SJCRH30 (cell line): ENCODE measurements at regions not wholly inside any gene's neighbourhood (a gene's known extent, or its start where the extent isn't known, plus 50 kb on each side); places are given as distances from the start of the nearest gene placed in this dataset.
"Not testable (repeated sequence)": the region's sequence is repeated elsewhere in the genome, so short reads cannot be mapped to it uniquely, and the experiment has no call there.

Experiments used
- DNase-seq, 2 experiments: peaks; one replicate each; pipeline ENCODE4 v3.0.0-alpha.2; 2015 to 2020
- H3K27ac ChIP-seq: fragments of 250-450 bp; sonication (Bioruptor Pico); 2 replicates; pipeline ENCODE4 v1.5.1; 2020; ENCODE audit warnings: mild to moderate bottlenecking, moderate library complexity
- H3K27me3 ChIP-seq: fragments of 250-450 bp; sonication (Bioruptor Pico); 2 replicates; pipeline ENCODE4 v1.5.1; 2020; ENCODE audit warnings: mild to moderate bottlenecking, moderate library complexity
- H3K36me3 ChIP-seq: fragments of 250-450 bp; sonication (Bioruptor Pico); 2 replicates; pipeline ENCODE4 v1.5.1; 2020; ENCODE audit warnings: mild to moderate bottlenecking, moderate library complexity
- H3K4me1 ChIP-seq: fragments of 250-450 bp; sonication (Bioruptor Pico); 2 replicates; pipeline ENCODE4 v1.5.1; 2020; ENCODE audit warnings: mild to moderate bottlenecking, moderate library complexity
- H3K4me3 ChIP-seq: fragments of 250-450 bp; sonication (Bioruptor Pico); 2 replicates; pipeline ENCODE4 v1.5.1; 2020; ENCODE audit warnings: mild to moderate bottlenecking, moderate library complexity
- H3K9me3 ChIP-seq: fragments of 250-450 bp; sonication (Bioruptor Pico); replicated peaks from 2 replicates; pipeline ENCODE4 v1.5.1; 2020; ENCODE audit warnings: mild to moderate bottlenecking, moderate library complexity

GRCh38 chr14:55780156-55780946 lies 200.3 kb downstream of the KTN1 start:
- Histone ChIP-seq H3K27me3 (no peaks in the 10 kb centered on the region), H3K27ac (no peak overlapping the region), H3K4me3 (no peak overlapping the region), H3K4me1 (peaks cover 11% of the 10 kb centered on the region; the same call in 1 of the 2 replicates), H3K9me3 (peaks cover 3% of the 10 kb centered on the region; the same call in 1 of the 2 replicates), H3K36me3 (no peaks in the 10 kb centered on the region)
- peak; percentile 39 to 47 for DNase-seq

- Histone ChIP-seq H3K4me3 (no peak overlapping the region), H3K9me3 (peaks cover under 1% of the 10 kb centered on the region; the same call in 1 of the 2 replicates), H3K4me1 (peaks cover 11% of the 10 kb centered on the region; the same call in 1 of the 2 replicates), H3K27me3 (no peaks in the 10 kb centered on the region), H3K36me3 (no peaks in the 10 kb centered on the region), H3K27ac (no peak overlapping the region)
- DNase-seq = no peak
These were observed 201.0 kb downstream of the KTN1 start for GRCh38 chr14:55781046-55781445.

GRCh38 chr14:55782166-55782565 lies 202.2 kb downstream of the KTN1 start:
- H3K4me3 ChIP-seq = no peak overlapping the region
- no peak overlapping the region for H3K27ac ChIP-seq
- no peak for DNase-seq
- H3K4me1 ChIP-seq = peaks cover 11% of the 10 kb centered on the region; the same call in 1 of the 2 replicates
- H3K27me3 ChIP-seq = no peaks in the 10 kb centered on the region
- H3K9me3 ChIP-seq = no peaks in the 10 kb centered on the region; the same call in 1 of the 2 replicates
- H3K36me3 ChIP-seq = no peaks in the 10 kb centered on the region

GRCh38 chr14:55789406-55789805 lies 209.4 kb downstream of the KTN1 start:
- no peaks in the 10 kb centered on the region for H3K36me3 ChIP-seq
- no peak overlapping the region for H3K27ac ChIP-seq
- no peak overlapping the region for H3K4me3 ChIP-seq
- no peaks in the 10 kb centered on the region for H3K9me3 ChIP-seq
- no peaks in the 10 kb centered on the region for H3K27me3 ChIP-seq
- H3K4me1 ChIP-seq = no peaks in the 10 kb centered on the region
- DNase-seq = peak in 1 of 2 experiments; percentile 16

- DNase-seq = peak in 1 of 2 experiments; percentile 27
- H3K27me3 ChIP-seq = no peaks in the 10 kb centered on the region
- H3K4me3 ChIP-seq = no peak overlapping the region
- peaks cover 7% of the 10 kb centered on the region; the same call in 1 of the 2 replicates for H3K4me1 ChIP-seq
- no peak overlapping the region for H3K27ac ChIP-seq
- no peaks in the 10 kb centered on the region for H3K9me3 ChIP-seq
- H3K36me3 ChIP-seq = no peaks in the 10 kb centered on the region
These were observed 214.9 kb downstream of the KTN1 start for GRCh38 chr14:55794655-55795595.

GRCh38 chr14:55796513-55796912 lies 216.5 kb downstream of the KTN1 start:
- H3K27me3 ChIP-seq, DNase-seq, H3K36me3 ChIP-seq, H3K4me3 ChIP-seq, H3K9me3 ChIP-seq, H3K27ac ChIP-seq, H3K4me1 ChIP-seq: not testable (repeated sequence)

GRCh38 chr14:55798406-55798805 lies 218.4 kb downstream of the KTN1 start:
- Histone ChIP-seq H3K9me3 (no peaks in the 10 kb centered on the region), H3K36me3 (no peaks in the 10 kb centered on the region), H3K4me3 (no peak overlapping the region)

GRCh38 chr14:55799508-55800095 lies 219.6 kb downstream of the KTN1 start:
- no peak overlapping the region for H3K27ac ChIP-seq
- no peaks in the 10 kb centered on the region for H3K36me3 ChIP-seq
- peaks cover 7% of the 10 kb centered on the region; the same call in 1 of the 2 replicates for H3K4me1 ChIP-seq
- no peak overlapping the region for H3K4me3 ChIP-seq
- no peaks in the 10 kb centered on the region for H3K27me3 ChIP-seq
- DNase-seq = no peak
- no peaks in the 10 kb centered on the region for H3K9me3 ChIP-seq

More at GRCh38 chr14:55798406-55798805, 218.4 kb downstream of the KTN1 start:
- H3K27me3 ChIP-seq = no peaks in the 10 kb centered on the region
- no peak for DNase-seq
- peaks cover 7% of the 10 kb centered on the region; the same call in 1 of the 2 replicates for H3K4me1 ChIP-seq
- no peak overlapping the region for H3K27ac ChIP-seq

- H3K4me3 ChIP-seq = no peak overlapping the region
- no peak overlapping the region for H3K27ac ChIP-seq
- no peaks in the 10 kb centered on the region for H3K36me3 ChIP-seq
- no peaks in the 10 kb centered on the region for H3K27me3 ChIP-seq
- peaks cover 5% of the 10 kb centered on the region; the same call in 1 of the 2 replicates for H3K4me1 ChIP-seq
- no peak for DNase-seq
- no peaks in the 10 kb centered on the region for H3K9me3 ChIP-seq
These were observed 220.3 kb downstream of the KTN1 start for GRCh38 chr14:55800156-55800785.

GRCh38 chr14:55801121-55801520 lies 221.1 kb downstream of the KTN1 start:
- Histone ChIP-seq H3K27ac (no peak overlapping the region), H3K36me3 (no peaks in the 10 kb centered on the region), H3K27me3 (no peaks in the 10 kb centered on the region), H3K4me1 (peaks cover 5% of the 10 kb centered on the region; the same call in 1 of the 2 replicates), H3K9me3 (no peaks in the 10 kb centered on the region), H3K4me3 (no peak overlapping the region)
- no peak for DNase-seq

GRCh38 chr14:55802986-55803872 lies 223.2 kb downstream of the KTN1 start:
- H3K27me3 ChIP-seq = no peaks in the 10 kb centered on the region
- H3K4me3 ChIP-seq = no peak overlapping the region
- no peaks in the 10 kb centered on the region for H3K9me3 ChIP-seq
- H3K4me1 ChIP-seq = peaks cover 5% of the 10 kb centered on the region; the same call in 1 of the 2 replicates
- no peak overlapping the region for H3K27ac ChIP-seq
- H3K36me3 ChIP-seq = no peaks in the 10 kb centered on the region
- DNase-seq = no peak

- H3K27me3 ChIP-seq = no peaks in the 10 kb centered on the region
- no peak for DNase-seq
These were observed 224.0 kb downstream of the KTN1 start for GRCh38 chr14:55803873-55804553.

GRCh38 chr14:55805250-55805649 lies 225.2 kb downstream of the KTN1 start:
- no peak overlapping the region for H3K4me3 ChIP-seq
- no peaks in the 10 kb centered on the region for H3K9me3 ChIP-seq
- H3K36me3 ChIP-seq = no peaks in the 10 kb centered on the region
- no peak overlapping the region for H3K27ac ChIP-seq
- H3K4me1 ChIP-seq = peaks cover 5% of the 10 kb centered on the region; the same call in 1 of the 2 replicates
- H3K27me3 ChIP-seq = no peaks in the 10 kb centered on the region
- no peak for DNase-seq

More at GRCh38 chr14:55803873-55804553, 224.0 kb downstream of the KTN1 start:
- Histone ChIP-seq H3K4me1 (peaks cover 5% of the 10 kb centered on the region; the same call in 1 of the 2 replicates), H3K36me3 (no peaks in the 10 kb centered on the region), H3K4me3 (no peak overlapping the region), H3K27ac (no peak overlapping the region), H3K9me3 (no peaks in the 10 kb centered on the region)
